Neural progenitor cell (in vitro differentiated cells): ENCODE measurements at regions not wholly inside any gene's neighbourhood (a gene's known extent, or its start where the extent isn't known, plus 50 kb on each side); places are given as distances from the start of the nearest gene placed in this dataset.

Experiments
- EZH2 ChIP-seq: fragments of 200-600 bp; sonication (generic); IDR thresholded peaks from 2 replicates; pipeline ENCODE4 v1.6.1; 2017; ENCODE audit warnings: antibody characterized with exemption, mild to moderate bottlenecking, moderate library complexity
- EZH2phosphoT487 ChIP-seq: fragments of 200-600 bp; sonication (generic); IDR thresholded peaks from 2 replicates; pipeline ENCODE4 v1.6.1; 2017; ENCODE audit warnings: antibody characterized with exemption
- TF ChIP-seq, protein P1 (sequence below): fragments of 200-600 bp; sonication (generic); IDR thresholded peaks from 2 replicates; pipeline ENCODE4 v1.5.1; 2017; ENCODE audit warnings: antibody characterized with exemption, mild to moderate bottlenecking

DNA sequence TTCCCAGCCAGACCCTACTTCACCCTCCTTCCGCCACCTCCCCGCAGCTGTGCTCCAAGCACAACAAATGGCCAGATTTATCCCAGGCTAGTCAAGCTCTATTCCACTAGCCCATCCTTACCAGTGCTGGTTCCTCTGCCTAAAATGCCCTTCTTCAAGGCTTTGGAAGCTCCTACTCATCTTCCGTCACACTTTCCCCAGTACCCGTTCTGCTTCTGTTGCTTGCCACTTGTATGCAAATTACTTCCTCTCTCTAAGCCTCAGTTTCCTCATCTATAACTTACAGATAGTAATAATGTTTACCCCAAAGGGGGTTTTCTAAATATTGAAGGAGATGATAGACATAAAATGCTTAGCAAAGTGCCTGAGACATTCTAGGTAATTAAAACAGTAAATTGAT is 193.1 kb downstream of the MAFB start:
- TF ChIP-seq, protein P1, sequence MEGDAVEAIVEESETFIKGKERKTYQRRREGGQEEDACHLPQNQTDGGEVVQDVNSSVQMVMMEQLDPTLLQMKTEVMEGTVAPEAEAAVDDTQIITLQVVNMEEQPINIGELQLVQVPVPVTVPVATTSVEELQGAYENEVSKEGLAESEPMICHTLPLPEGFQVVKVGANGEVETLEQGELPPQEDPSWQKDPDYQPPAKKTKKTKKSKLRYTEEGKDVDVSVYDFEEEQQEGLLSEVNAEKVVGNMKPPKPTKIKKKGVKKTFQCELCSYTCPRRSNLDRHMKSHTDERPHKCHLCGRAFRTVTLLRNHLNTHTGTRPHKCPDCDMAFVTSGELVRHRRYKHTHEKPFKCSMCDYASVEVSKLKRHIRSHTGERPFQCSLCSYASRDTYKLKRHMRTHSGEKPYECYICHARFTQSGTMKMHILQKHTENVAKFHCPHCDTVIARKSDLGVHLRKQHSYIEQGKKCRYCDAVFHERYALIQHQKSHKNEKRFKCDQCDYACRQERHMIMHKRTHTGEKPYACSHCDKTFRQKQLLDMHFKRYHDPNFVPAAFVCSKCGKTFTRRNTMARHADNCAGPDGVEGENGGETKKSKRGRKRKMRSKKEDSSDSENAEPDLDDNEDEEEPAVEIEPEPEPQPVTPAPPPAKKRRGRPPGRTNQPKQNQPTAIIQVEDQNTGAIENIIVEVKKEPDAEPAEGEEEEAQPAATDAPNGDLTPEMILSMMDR = no peak
- no peak for TF ChIP-seq EZH2phosphoT487
- no peak for TF ChIP-seq EZH2
